ENCODE measurements at regions not wholly inside any gene's neighbourhood (a gene's known extent, or its start where the extent isn't known, plus 50 kb on each side); places are given as distances from the start of the nearest gene placed in this dataset.
"Not testable (repeated sequence)": the region's sequence is repeated elsewhere in the genome, so short reads cannot be mapped to it uniquely, and the experiment has no call there.

DNA sequence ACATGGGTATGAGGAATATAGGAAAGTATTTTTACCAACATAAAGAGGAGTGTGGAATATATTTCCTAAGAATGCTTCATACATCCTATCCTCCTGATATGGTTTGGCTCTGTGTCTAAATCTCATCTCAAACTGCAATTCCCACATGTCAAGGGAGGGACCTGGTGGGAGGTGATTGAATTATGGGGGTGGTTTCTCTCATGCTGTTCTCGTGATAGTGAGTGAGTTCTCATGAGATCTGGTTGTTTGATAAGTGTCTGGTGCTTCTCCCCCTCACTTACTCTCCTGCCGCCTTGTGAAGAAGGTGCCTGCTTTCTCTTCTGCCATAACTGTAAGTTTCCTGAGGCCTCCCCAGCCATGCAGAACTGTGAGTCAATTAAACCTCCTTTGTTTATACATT lies 62.2 kb upstream of the CYRIA start:
- TF ChIP-seq POLR2A, EP300, POLR2AphosphoS5 (IDR thresholded peaks at IDR 0.05): not testable (repeated sequence)

All from suprapubic skin (tissue), 4 donors.